HEK293 (cell line): ENCODE measurements at regions not wholly inside any gene's neighbourhood (a gene's known extent, or its start where the extent isn't known, plus 50 kb on each side); places are given as distances from the start of the nearest gene placed in this dataset.

ENCODE experiments used
- CTCF ChIA-PET: fragments of 350-600 bp; formaldehyde crosslinking; extraction: SDS; loops from one replicate; lab custom pipeline; 2021; ENCODE audit warnings: antibody characterized with exemption; lab: Yijun Ruan, JAX
- POLR2A ChIA-PET: fragments of 300-600 bp; formaldehyde crosslinking; extraction: SDS; loops from one replicate; lab custom pipeline; 2020; ENCODE audit warnings: antibody characterized with exemption, inconsistent platforms; lab: Yijun Ruan, JAX
- H3K27ac ChIP-seq: fragments of 200-500 bp; sonication (Bioruptor generic); 2 replicates; pipeline ENCODE4 v1.5.1; 2014; ENCODE audit warnings: low read depth, low read length, control low read depth, inconsistent platforms; ENCODE audit errors: extremely low read depth
- H3K36me3 ChIP-seq, 2 experiments: fragments of 200-500 bp in 1 of 2; sonication (Bioruptor generic) in 1 of 2; 1 replicate in 1 of 2; 2 replicates in 1 of 2; pipeline ENCODE4 v1.5.1; 2014 to 2017; ENCODE audit warnings: inconsistent platforms in 2 of 2, low read length in 2 of 2; ENCODE audit not compliant: control insufficient read depth in 2 of 2, insufficient read depth in 1 of 2
- H3K4me1 ChIP-seq: fragments of 200-500 bp; sonication (Bioruptor generic); 2 replicates; pipeline ENCODE4 v1.5.1; 2014; ENCODE audit warnings: mild to moderate bottlenecking, low read length, inconsistent platforms; ENCODE audit not compliant: control insufficient read depth, insufficient read depth
- H3K4me3 ChIP-seq: 2 replicates; pipeline ENCODE4 v1.5.1; 2011; ENCODE audit warnings: low read depth, mild to moderate bottlenecking, control low read depth, low read length, moderate library complexity
- H3K9me3 ChIP-seq: fragments of 200-500 bp; sonication (Bioruptor generic); 2 replicates; pipeline ENCODE4 v1.5.1; 2014; ENCODE audit warnings: low read depth, low read length, inconsistent platforms; ENCODE audit not compliant: control insufficient read depth, insufficient read depth
- BCL11B ChIP-seq: fragments of 450-650 bp; formaldehyde crosslinking; IDR thresholded peaks from 2 replicates; pipeline ENCODE4 v1.5.1; 2016; ENCODE audit warnings: low read depth, missing biosample characterization, missing genetic modification characterization
- HOXA7 ChIP-seq: sonication (generic); formaldehyde crosslinking; IDR thresholded peaks from 2 replicates; pipeline ENCODE4 v1.8.1; 2022; ENCODE audit warnings: missing genetic modification reagents, borderline replicate concordance
- MEIS1 ChIP-seq: sonication (generic); formaldehyde crosslinking; IDR thresholded peaks from 2 replicates; pipeline ENCODE4 v1.8.1; 2022; ENCODE audit warnings: missing genetic modification reagents, mild to moderate bottlenecking, borderline replicate concordance
- MZF1 ChIP-seq: fragments of 450-650 bp; formaldehyde crosslinking; IDR thresholded peaks from 2 replicates; pipeline ENCODE4 v1.5.1; 2017; ENCODE audit warnings: missing biosample characterization, missing genetic modification characterization, borderline replicate concordance
- RBAK ChIP-seq: fragments of 450-650 bp; formaldehyde crosslinking; IDR thresholded peaks from 2 replicates; pipeline ENCODE4 v1.5.1; 2016; ENCODE audit warnings: missing biosample characterization, missing genetic modification characterization
- REPIN1 ChIP-seq: fragments of 450-650 bp; formaldehyde crosslinking; IDR thresholded peaks from 2 replicates; pipeline ENCODE4 v1.5.1; 2017; ENCODE audit warnings: missing biosample characterization, missing genetic modification characterization, low read depth
- SP3 ChIP-seq: fragments of 450-650 bp; formaldehyde crosslinking; IDR thresholded peaks from 2 replicates; pipeline ENCODE4 v1.5.1; 2016; ENCODE audit warnings: missing biosample characterization, missing genetic modification characterization
- TCF7L2 ChIP-seq: IDR thresholded peaks from 2 replicates; pipeline ENCODE4 v1.6.1; 2011; ENCODE audit warnings: low read depth, mild to moderate bottlenecking, inconsistent platforms, low read length, moderate library complexity, borderline replicate concordance
- WT1 ChIP-seq: fragments of 450-650 bp; formaldehyde crosslinking; IDR thresholded peaks from 2 replicates; pipeline ENCODE4 v1.5.1; 2016; ENCODE audit warnings: missing biosample characterization, missing genetic modification characterization
- YY1 ChIP-seq: fragments of 450-650 bp; formaldehyde crosslinking; IDR thresholded peaks from 2 replicates; pipeline ENCODE4 v1.5.1; 2018; ENCODE audit warnings: missing biosample characterization, missing genetic modification characterization
- YY2 ChIP-seq: fragments of 450-650 bp; formaldehyde crosslinking; IDR thresholded peaks from 2 replicates; pipeline ENCODE4 v1.5.1; 2016; ENCODE audit warnings: missing biosample characterization, missing genetic modification characterization
- ZBTB20 ChIP-seq: fragments of 450-650 bp; formaldehyde crosslinking; IDR thresholded peaks from 2 replicates; pipeline ENCODE4 v1.5.1; 2016; ENCODE audit warnings: missing biosample characterization, missing genetic modification characterization
- ZNF121 ChIP-seq: fragments of 450-650 bp; formaldehyde crosslinking; IDR thresholded peaks from 2 replicates; pipeline ENCODE4 v1.5.1; 2016; ENCODE audit warnings: missing biosample characterization, missing genetic modification characterization
- ZNF174 ChIP-seq: fragments of 450-650 bp; formaldehyde crosslinking; IDR thresholded peaks from 2 replicates; pipeline ENCODE4 v1.5.0; 2017; ENCODE audit warnings: missing biosample characterization, mild to moderate bottlenecking, missing genetic modification characterization
- ZNF184 ChIP-seq: fragments of 450-650 bp; IDR thresholded peaks from 2 replicates; pipeline ENCODE4 v1.5.1; 2018; ENCODE audit warnings: missing biosample characterization, mild to moderate bottlenecking, missing genetic modification characterization
- ZNF223 ChIP-seq: fragments of 450-650 bp; formaldehyde crosslinking; IDR thresholded peaks from 2 replicates; pipeline ENCODE4 v1.5.1; 2016; ENCODE audit warnings: missing biosample characterization, missing genetic modification characterization
- ZNF350 ChIP-seq: fragments of 450-650 bp; formaldehyde crosslinking; IDR thresholded peaks from 2 replicates; pipeline ENCODE4 v1.5.0; 2017; ENCODE audit warnings: missing biosample characterization, mild to moderate bottlenecking, missing genetic modification characterization
- ZNF37A ChIP-seq: fragments of 450-650 bp; IDR thresholded peaks from 2 replicates; pipeline ENCODE4 v1.5.1; 2018; ENCODE audit warnings: missing biosample characterization, missing genetic modification characterization
- ZNF394 ChIP-seq: fragments of 450-650 bp; formaldehyde crosslinking; IDR thresholded peaks from 2 replicates; pipeline ENCODE4 v1.5.1; 2016; ENCODE audit warnings: missing biosample characterization, missing genetic modification characterization, mild to moderate bottlenecking, moderate library complexity, borderline replicate concordance
- ZNF530 ChIP-seq: fragments of 450-650 bp; formaldehyde crosslinking; IDR thresholded peaks from 2 replicates; pipeline ENCODE4 v1.5.1; 2016; ENCODE audit warnings: low read depth, missing biosample characterization, missing genetic modification characterization
- ZNF561 ChIP-seq: fragments of 450-650 bp; IDR thresholded peaks from 2 replicates; pipeline ENCODE4 v1.5.1; 2018; ENCODE audit warnings: missing biosample characterization, missing genetic modification characterization, borderline replicate concordance
- ZNF621 ChIP-seq: fragments of 450-650 bp; formaldehyde crosslinking; IDR thresholded peaks from 2 replicates; pipeline ENCODE4 v1.5.1; 2017; ENCODE audit warnings: missing biosample characterization, missing genetic modification characterization
- ZNF623 ChIP-seq: fragments of 450-650 bp; formaldehyde crosslinking; IDR thresholded peaks from 2 replicates; pipeline ENCODE4 v1.5.1; 2016; ENCODE audit warnings: missing biosample characterization, missing genetic modification characterization
- TF ChIP-seq, protein P1 (sequence below): fragments of 450-650 bp; formaldehyde crosslinking; IDR thresholded peaks from 2 replicates; pipeline ENCODE4 v1.5.1; 2017; ENCODE audit warnings: missing biosample characterization, mild to moderate bottlenecking, missing genetic modification characterization, moderate library complexity
- TF ChIP-seq, protein P2 (sequence below): fragments of 450-650 bp; formaldehyde crosslinking; IDR thresholded peaks from 2 replicates; pipeline ENCODE4 v1.5.1; 2016; ENCODE audit warnings: missing biosample characterization, missing genetic modification characterization
- TF ChIP-seq, protein P3 (sequence below): sonication (generic); formaldehyde crosslinking; IDR thresholded peaks from 2 replicates; pipeline ENCODE4 v1.8.1; 2022; ENCODE audit warnings: mild to moderate bottlenecking, moderate library complexity, missing genetic modification reagents
- TF ChIP-seq, protein P4 (sequence below): fragments of 450-650 bp; formaldehyde crosslinking; IDR thresholded peaks from 2 replicates; pipeline ENCODE4 v1.5.1; 2016; ENCODE audit warnings: missing biosample characterization, missing genetic modification characterization, low read depth

DNA sequence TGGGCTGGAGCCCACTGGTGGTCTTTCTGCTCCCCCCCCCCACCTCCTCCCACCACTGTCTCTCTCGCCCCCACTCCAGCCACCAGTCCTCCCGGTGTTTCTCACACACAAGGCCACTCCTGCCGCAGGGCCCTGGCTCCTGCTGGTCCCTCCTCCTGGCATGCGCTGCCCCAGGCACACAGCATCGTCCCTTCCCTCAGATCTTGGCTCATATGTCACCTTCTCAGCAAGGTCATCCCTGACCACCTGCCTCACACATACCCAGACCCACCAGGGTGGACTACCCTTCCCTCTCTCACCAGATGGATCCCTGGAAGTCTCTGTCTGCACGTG lies 101.5 kb upstream of the IQSEC1 start (continued):
- TF ChIP-seq ZNF561 (tag by site-specific recombination) (no peak), REPIN1 (tag by site-specific recombination) (no peak), ZNF623 (tag by site-specific recombination) (no peak), MZF1 (tag by site-specific recombination) (no peak), MEIS1 (CRISPR knock-in tag) (no peak), ZNF121 (tag by site-specific recombination) (no peak), ZNF621 (tag by site-specific recombination) (no peak), YY2 (no peak)

DNA sequence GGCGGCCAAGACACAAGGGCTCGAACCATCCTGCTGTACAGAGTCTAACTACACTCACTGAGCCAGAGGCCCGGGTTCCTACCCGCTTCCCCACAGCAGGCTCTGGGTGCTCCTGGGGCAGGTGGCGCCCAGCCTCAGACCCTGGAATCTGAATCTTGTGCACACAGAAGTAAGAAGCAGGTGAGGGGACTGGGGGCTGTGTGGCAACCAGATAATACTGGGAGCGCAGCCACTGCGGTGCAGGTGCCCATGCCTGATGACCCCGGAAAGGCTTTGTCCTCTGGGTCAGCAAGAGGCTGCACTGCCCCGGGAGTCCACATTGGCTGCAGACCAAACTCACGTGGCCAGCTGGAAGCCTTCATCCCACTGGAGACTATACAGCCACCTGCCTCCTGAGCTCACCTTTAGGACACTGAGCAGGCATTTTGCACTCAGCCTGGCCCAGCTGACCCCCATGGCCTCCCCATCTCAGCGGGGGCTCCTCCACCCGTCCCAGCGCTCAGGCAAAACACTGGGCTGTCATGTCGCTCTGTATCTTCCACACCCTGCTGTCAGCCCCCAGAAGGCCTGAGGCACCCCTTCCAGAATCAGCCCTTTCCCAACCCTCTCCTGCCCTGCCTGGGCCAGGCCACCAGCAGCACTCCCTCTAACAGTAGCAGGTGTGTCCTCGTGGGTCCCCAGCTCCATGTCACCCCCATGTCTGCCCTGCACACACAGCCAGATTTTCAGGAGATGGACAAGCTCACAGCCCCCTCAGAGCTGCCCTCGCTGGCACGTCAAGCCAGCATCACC lies 101.0 kb upstream of the IQSEC1 start:
- Histone ChIP-seq H3K4me3 (no peak overlapping the region), H3K27ac (no peak overlapping the region), H3K9me3 (no peaks in the 10 kb centered on the region), H3K36me3 (no peaks in the 10 kb centered on the region), H3K4me1 (no peaks in the 10 kb centered on the region)
- TF ChIP-seq ZNF37A (no peak), ZNF350 (tag by site-specific recombination) (no peak), RBAK (tag by site-specific recombination) (no peak), BCL11B (tag by site-specific recombination) (no peak), ZBTB20 (tag by site-specific recombination) (peak; percentile 32; the same call in 1 of the 2 replicates)
- POLR2A ChIA-PET: no interaction called here
- CTCF ChIA-PET: no interaction called here

DNA sequence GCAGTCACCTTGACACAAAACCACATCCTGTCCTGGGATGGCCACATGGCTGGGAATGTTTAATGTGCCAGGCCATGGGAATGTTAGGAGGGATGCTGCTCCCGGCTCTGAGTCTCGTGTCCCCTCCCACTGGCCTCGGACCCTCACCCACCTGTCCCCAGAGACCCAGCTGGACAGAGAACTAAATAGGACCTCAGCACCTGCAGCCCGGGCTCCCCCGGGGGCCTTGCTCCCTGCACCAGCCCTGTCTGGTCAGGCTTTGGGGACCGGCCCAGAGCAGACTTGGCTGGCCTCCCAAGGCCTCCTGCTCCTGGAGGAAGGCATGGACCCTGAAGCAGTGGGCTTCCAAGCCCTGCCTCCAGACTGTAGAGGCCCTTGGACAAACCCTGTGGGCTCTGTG lies 100.0 kb upstream of the IQSEC1 start:
- no peaks in the 10 kb centered on the region for H3K4me1 ChIP-seq
- ChIA-PET CTCF (no interaction called here), POLR2A (no interaction called here)
- TF ChIP-seq TCF7L2: no peak
- TF ChIP-seq ZNF223 (tag by site-specific recombination): no peak
- no peak for TF ChIP-seq SP3
- TF ChIP-seq YY1 (tag by site-specific recombination): no peak
- TF ChIP-seq ZNF174 (tag by site-specific recombination): no peak
- TF ChIP-seq, protein P1, sequence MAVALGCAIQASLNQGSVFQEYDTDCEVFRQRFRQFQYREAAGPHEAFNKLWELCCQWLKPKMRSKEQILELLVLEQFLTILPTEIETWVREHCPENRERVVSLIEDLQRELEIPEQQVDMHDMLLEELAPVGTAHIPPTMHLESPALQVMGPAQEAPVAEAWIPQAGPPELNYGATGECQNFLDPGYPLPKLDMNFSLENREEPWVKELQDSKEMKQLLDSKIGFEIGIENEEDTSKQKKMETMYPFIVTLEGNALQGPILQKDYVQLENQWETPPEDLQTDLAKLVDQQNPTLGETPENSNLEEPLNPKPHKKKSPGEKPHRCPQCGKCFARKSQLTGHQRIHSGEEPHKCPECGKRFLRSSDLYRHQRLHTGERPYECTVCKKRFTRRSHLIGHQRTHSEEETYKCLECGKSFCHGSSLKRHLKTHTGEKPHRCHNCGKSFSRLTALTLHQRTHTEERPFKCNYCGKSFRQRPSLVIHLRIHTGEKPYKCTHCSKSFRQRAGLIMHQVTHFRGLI (tag by site-specific recombination): no peak
- no peak for TF ChIP-seq ZNF184
- TF ChIP-seq HOXA7: no peak
- TF ChIP-seq, protein P2, sequence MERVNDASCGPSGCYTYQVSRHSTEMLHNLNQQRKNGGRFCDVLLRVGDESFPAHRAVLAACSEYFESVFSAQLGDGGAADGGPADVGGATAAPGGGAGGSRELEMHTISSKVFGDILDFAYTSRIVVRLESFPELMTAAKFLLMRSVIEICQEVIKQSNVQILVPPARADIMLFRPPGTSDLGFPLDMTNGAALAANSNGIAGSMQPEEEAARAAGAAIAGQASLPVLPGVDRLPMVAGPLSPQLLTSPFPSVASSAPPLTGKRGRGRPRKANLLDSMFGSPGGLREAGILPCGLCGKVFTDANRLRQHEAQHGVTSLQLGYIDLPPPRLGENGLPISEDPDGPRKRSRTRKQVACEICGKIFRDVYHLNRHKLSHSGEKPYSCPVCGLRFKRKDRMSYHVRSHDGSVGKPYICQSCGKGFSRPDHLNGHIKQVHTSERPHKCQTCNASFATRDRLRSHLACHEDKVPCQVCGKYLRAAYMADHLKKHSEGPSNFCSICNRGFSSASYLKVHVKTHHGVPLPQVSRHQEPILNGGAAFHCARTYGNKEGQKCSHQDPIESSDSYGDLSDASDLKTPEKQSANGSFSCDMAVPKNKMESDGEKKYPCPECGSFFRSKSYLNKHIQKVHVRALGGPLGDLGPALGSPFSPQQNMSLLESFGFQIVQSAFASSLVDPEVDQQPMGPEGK (tag by site-specific recombination): no peak
- no peak for TF ChIP-seq WT1 (tag by site-specific recombination)
- TF ChIP-seq, protein P3, sequence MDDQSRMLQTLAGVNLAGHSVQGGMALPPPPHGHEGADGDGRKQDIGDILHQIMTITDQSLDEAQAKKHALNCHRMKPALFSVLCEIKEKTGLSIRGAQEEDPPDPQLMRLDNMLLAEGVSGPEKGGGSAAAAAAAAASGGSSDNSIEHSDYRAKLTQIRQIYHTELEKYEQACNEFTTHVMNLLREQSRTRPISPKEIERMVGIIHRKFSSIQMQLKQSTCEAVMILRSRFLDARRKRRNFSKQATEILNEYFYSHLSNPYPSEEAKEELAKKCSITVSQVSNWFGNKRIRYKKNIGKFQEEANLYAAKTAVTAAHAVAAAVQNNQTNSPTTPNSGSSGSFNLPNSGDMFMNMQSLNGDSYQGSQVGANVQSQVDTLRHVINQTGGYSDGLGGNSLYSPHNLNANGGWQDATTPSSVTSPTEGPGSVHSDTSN (CRISPR knock-in tag): no peak
- no peak for TF ChIP-seq ZNF530 (tag by site-specific recombination)
- no peak for TF ChIP-seq ZNF394
- TF ChIP-seq, protein P4, sequence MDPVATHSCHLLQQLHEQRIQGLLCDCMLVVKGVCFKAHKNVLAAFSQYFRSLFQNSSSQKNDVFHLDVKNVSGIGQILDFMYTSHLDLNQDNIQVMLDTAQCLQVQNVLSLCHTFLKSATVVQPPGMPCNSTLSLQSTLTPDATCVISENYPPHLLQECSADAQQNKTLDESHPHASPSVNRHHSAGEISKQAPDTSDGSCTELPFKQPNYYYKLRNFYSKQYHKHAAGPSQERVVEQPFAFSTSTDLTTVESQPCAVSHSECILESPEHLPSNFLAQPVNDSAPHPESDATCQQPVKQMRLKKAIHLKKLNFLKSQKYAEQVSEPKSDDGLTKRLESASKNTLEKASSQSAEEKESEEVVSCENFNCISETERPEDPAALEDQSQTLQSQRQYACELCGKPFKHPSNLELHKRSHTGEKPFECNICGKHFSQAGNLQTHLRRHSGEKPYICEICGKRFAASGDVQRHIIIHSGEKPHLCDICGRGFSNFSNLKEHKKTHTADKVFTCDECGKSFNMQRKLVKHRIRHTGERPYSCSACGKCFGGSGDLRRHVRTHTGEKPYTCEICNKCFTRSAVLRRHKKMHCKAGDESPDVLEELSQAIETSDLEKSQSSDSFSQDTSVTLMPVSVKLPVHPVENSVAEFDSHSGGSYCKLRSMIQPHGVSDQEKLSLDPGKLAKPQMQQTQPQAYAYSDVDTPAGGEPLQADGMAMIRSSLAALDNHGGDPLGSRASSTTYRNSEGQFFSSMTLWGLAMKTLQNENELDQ (tag by site-specific recombination): no peak
- no peaks in the 10 kb centered on the region for H3K9me3 ChIP-seq
- no peak overlapping the region for H3K4me3 ChIP-seq
- no peaks in the 10 kb centered on the region for H3K36me3 ChIP-seq
- no peak overlapping the region for H3K27ac ChIP-seq
